Type B pancreatic cell (in vitro differentiated cells): ENCODE measurements at regions not wholly inside any gene's neighbourhood (a gene's known extent, or its start where the extent isn't known, plus 50 kb on each side); places are given as distances from the start of the nearest gene placed in this dataset.

Experiments used
- DNase-seq: peaks from one replicate; pipeline ENCODE4 v3.0.0; 2021; ENCODE audit warnings: mixed read lengths; ENCODE audit not compliant: unreplicated experiment; ENCODE audit errors: extremely low spot score
- H3K27ac Mint-ChIP-seq: 2 replicates; pipeline ENCODE4 v1.8.0; 2021; ENCODE audit warnings: mild to moderate bottlenecking, mixed read lengths
- H3K27me3 Mint-ChIP-seq: 2 replicates; pipeline ENCODE4 v1.8.0; 2021; ENCODE audit warnings: mixed read lengths
- H3K36me3 Mint-ChIP-seq: 2 replicates; pipeline ENCODE4 v1.8.0; 2021; ENCODE audit warnings: mixed read lengths
- H3K4me1 Mint-ChIP-seq: one replicate; pipeline ENCODE4 v1.8.0; 2021; ENCODE audit warnings: mixed read lengths; ENCODE audit not compliant: unreplicated experiment
- H3K4me3 Mint-ChIP-seq: 2 replicates; pipeline ENCODE4 v1.8.0; 2021; ENCODE audit warnings: mild to moderate bottlenecking, mixed read lengths
- H3K9me3 Mint-ChIP-seq: 2 replicates; pipeline ENCODE4 v1.8.0; 2021; ENCODE audit warnings: mixed read lengths
- CTCF ChIP-seq: fragments of 200-600 bp; sonication (generic); conservative IDR thresholded peaks from 2 replicates; pipeline ENCODE4 v1.5.0; 2021; ENCODE audit warnings: antibody characterized with exemption, mild to moderate bottlenecking

GRCh38 chr1:90357995-90358394 is 359.1 kb downstream of the BARHL2 start:
- no peaks in the 10 kb centered on the region for H3K9me3 Mint-ChIP-seq
- DNase-seq = no peak
- no peak overlapping the region for H3K27ac Mint-ChIP-seq
- H3K27me3 Mint-ChIP-seq = peaks cover 5% of the 10 kb centered on the region
- H3K4me3 Mint-ChIP-seq = no peak overlapping the region
- no peaks in the 10 kb centered on the region for H3K36me3 Mint-ChIP-seq
- no peaks in the 10 kb centered on the region for H3K4me1 Mint-ChIP-seq
- TF ChIP-seq CTCF = no peak

- Mint-ChIP-seq H3K4me3 (no peak overlapping the region), H3K9me3 (no peaks in the 10 kb centered on the region), H3K4me1 (no peaks in the 10 kb centered on the region), H3K27ac (no peak overlapping the region), H3K27me3 (peaks cover 2% of the 10 kb centered on the region), H3K36me3 (no peaks in the 10 kb centered on the region)
- no peak for DNase-seq
- TF ChIP-seq CTCF = no peak
These were observed 360.1 kb downstream of the BARHL2 start for GRCh38 chr1:90356991-90357390.

GRCh38 chr1:90356101-90356500 is 361.0 kb downstream of the BARHL2 start:
- peaks cover 2% of the 10 kb centered on the region for H3K27me3 Mint-ChIP-seq
- DNase-seq = no peak
- TF ChIP-seq CTCF = no peak
- H3K9me3 Mint-ChIP-seq = no peaks in the 10 kb centered on the region
- H3K4me1 Mint-ChIP-seq = no peaks in the 10 kb centered on the region
- no peak overlapping the region for H3K27ac Mint-ChIP-seq
- no peak overlapping the region for H3K4me3 Mint-ChIP-seq
- no peaks in the 10 kb centered on the region for H3K36me3 Mint-ChIP-seq

GRCh38 chr1:90354704-90355103 is 359.8 kb downstream of the ZNF326 start:
- H3K36me3 Mint-ChIP-seq = no peaks in the 10 kb centered on the region
- H3K27me3 Mint-ChIP-seq = peaks cover 2% of the 10 kb centered on the region
- no peaks in the 10 kb centered on the region for H3K4me1 Mint-ChIP-seq
- no peak for TF ChIP-seq CTCF
- H3K27ac Mint-ChIP-seq = no peak overlapping the region
- no peak overlapping the region for H3K4me3 Mint-ChIP-seq
- DNase-seq = no peak
- no peaks in the 10 kb centered on the region for H3K9me3 Mint-ChIP-seq

- Mint-ChIP-seq H3K27ac (no peak overlapping the region), H3K9me3 (no peaks in the 10 kb centered on the region), H3K4me3 (no peak overlapping the region), H3K4me1 (no peaks in the 10 kb centered on the region), H3K27me3 (peaks cover 2% of the 10 kb centered on the region), H3K36me3 (no peaks in the 10 kb centered on the region)
- DNase-seq = no peak
- TF ChIP-seq CTCF = no peak
These were observed 356.1 kb downstream of the ZNF326 start for GRCh38 chr1:90351019-90351418.

- H3K27me3 Mint-ChIP-seq = no peaks in the 10 kb centered on the region
- DNase-seq = no peak
- no peak overlapping the region for H3K27ac Mint-ChIP-seq
- no peaks in the 10 kb centered on the region for H3K9me3 Mint-ChIP-seq
- no peaks in the 10 kb centered on the region for H3K4me1 Mint-ChIP-seq
- no peak for TF ChIP-seq CTCF
- H3K4me3 Mint-ChIP-seq = no peak overlapping the region
- no peaks in the 10 kb centered on the region for H3K36me3 Mint-ChIP-seq
These were observed 354.6 kb downstream of the ZNF326 start for GRCh38 chr1:90349510-90349909.
